GM19239 (cell line): ENCODE measurements at regions not wholly inside any gene's neighbourhood (a gene's known extent, or its start where the extent isn't known, plus 50 kb on each side); places are given as distances from the start of the nearest gene placed in this dataset.

Source experiments
- DNase-seq: peaks from one replicate; pipeline ENCODE4 v3.0.0; 2011; ENCODE audit warnings: low spot score; ENCODE audit not compliant: insufficient read length
- FAIRE-seq: peaks from 2 replicates; lab custom pipeline; 2011; peaks lifted over from hg19 to GRCh38; lab: Jason Lieb, UNC

DNA sequence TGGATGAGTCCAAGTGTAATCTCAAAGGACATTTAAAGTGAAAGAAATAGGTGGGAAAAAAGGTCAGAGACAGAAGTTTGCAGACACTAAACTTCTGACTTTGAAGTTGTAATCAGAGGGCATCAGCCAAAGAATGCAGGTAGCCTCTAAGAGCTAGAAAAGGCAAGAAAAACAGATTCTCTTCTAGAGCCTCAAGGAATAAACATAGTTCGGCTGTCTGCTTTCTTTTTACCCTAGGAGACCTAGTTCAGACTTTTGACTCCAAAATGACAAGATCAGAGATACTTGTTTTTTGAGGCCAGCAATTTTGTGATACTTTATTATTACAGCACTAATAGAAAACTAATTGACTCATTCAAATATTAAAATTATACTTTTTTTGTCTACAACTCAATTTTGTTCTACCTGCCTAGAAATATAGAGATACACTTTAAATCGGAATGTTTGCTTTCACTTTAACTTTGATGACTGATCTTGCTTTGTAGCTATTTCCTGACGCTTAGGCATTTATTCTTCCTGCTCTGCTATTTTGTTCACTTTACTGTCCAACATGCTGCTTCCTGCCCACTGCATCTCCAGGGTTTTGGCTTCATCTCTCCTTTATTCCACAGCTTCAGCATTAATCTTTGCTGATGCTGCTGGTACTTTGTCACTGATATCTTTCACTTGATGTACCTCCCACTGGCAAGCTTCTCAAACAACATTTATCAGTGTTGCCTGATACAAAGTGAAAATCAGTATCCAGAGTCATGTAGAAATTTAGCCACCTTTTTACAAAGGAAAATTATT is 272.5 kb downstream of the DSEL start:
- FAIRE-seq (no peak), DNase-seq (no peak)

DNA sequence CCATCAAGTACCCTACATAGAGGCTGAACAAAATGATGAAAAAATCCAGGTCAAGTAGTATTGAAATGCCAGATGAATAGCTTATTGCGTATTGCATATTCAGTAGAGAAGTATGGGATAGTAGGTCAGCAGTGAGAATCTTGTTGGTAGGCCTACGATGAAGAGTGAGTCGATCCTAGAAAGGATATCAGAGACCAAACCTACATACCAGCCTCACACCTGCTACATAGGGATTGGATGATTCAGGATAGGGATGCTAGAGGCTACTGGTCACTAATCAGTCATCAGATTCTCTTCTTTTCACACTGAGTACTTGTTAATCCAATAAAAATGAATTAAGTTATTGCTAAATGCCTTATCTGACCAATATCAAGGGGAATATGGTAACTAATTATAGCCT is 274.5 kb downstream of the DSEL start:
- FAIRE-seq = no peak
- DNase-seq = no peak

DNA sequence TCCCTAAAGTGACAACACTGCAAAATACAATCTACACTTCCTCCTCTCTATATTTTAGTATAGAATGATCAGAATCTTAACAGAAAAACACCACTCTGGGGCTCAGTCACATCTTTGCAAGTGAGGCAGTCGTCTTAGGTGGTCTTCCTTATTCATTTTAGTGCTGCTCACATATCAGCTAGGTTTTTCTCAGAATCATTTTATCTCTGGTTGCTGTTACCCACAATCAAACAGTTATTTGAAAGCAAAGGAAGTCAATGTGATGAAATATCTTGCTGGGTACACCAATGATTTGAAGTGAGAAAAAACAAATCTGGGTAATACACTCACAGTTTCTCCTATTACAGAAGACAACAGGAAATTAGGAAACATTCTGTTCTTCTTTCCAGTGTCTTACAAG is 275.2 kb downstream of the DSEL start:
- DNase-seq = no peak
- no peak for FAIRE-seq

DNA sequence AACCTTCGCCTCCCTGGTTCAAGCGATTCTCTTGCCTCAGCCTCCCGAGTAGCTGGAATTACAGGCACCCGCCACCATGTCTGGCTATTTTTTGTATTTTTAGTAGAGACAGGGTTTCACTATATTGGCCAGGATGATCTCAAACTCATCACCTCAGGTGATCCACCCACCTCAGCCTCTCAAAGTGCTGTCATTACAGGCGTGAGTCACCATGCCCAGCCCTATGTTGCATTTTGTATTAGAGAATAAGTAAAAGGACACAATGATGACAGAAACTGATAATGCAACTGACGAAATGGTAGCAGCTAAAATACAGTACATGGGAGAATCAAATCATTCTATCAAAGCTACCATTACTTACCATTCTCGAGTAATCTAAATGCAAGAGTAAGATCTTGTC is 276.7 kb downstream of the DSEL start:
- DNase-seq (no peak), FAIRE-seq (no peak)

DNA sequence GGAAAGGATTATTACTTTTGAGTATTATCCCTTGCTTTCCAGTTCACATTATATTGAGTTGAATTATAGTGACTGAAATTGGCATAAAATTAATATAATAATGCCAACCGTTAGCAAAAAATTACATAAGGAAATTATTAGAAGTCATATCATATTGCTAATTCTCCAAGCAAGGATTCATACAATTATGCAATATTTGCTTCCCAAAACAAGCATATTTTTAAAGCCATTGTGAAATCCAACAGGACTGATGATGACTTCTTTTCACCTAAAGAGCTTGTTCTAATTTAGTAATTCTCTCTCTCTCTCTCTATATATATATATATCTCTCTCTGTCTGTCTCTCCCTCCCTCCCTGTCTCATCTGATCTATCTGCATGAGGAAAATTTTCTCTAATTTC is 283.5 kb downstream of the DSEL start:
- FAIRE-seq (no peak), DNase-seq (no peak)

DNA sequence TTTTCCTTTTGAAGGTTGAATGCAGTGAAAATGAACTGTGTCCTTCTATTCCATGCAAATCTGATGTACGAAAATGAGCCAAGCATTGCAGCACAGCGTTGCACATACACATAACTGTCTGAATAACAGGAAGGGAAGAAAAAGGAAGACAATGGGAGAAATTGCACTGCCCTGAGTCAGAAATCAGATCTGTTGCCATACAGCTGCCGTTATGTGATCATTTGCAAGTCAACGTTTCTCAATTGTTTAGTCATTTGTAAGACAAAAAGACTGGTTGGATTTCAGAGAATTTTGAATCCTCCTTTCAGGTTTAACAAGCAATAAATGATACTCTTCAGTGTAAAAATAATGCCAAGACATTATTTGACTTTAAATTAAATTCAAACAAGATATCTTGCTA is 284.1 kb downstream of the DSEL start:
- DNase-seq (no peak), FAIRE-seq (no peak)

DNA sequence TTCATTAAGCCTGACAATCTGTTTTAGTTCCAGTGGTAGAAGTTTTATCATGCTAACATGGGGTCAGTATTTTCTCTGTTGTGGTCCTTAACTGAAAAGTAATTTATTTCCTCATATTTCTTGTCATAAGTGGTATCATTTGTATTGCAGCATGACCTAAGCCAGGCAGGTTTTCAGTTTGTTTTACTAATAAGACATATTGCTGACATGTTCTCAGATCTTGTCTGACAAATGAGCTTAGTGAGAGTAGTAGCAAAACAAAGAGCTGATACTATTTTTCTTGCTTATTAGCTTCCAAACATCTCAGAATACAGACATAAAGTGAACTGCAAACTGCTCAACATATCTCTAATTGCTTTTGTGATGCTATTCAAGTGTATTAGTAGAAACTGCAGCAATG is 293.6 kb downstream of the DSEL start:
- DNase-seq (no peak), FAIRE-seq (no peak)

DNA sequence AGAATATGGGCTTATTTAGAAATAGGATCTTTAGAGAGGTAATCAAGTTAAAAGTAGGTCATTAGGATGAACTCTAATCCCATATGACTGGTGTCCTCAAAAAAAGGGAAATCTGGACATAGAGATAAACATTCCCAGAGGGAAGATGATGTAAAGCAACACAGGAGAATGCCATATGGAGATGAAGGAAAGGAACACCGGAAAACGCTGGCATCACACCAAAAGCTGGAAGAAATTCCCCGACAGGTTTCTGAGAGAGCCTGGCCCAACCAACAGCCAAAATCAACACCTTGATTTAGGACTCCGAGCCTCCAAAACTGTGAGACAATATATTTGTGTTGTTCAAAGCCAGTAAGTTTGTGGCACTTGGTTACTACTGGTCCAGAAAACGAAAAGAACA is 296.7 kb downstream of the DSEL start:
- FAIRE-seq (no peak), DNase-seq (no peak)

DNA sequence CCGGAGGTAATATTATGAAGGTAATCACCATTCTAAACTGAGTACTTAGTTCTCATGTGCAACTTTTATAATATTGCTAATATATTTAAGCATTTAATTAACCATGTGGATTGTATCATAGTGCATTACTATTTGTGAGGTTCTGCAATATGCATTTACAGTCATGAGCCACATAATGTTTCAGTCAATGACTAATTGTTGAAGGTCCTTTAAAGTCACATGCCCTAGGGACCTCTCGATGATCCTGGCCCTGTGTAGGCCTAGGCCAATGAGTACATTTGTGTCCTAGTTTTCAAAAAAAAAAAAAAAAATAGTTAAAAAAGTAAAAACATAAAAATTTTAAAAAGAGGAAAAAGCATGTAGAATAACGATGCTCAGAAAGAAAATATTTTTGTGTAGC is 298.0 kb downstream of the DSEL start:
- FAIRE-seq = no peak

DNA sequence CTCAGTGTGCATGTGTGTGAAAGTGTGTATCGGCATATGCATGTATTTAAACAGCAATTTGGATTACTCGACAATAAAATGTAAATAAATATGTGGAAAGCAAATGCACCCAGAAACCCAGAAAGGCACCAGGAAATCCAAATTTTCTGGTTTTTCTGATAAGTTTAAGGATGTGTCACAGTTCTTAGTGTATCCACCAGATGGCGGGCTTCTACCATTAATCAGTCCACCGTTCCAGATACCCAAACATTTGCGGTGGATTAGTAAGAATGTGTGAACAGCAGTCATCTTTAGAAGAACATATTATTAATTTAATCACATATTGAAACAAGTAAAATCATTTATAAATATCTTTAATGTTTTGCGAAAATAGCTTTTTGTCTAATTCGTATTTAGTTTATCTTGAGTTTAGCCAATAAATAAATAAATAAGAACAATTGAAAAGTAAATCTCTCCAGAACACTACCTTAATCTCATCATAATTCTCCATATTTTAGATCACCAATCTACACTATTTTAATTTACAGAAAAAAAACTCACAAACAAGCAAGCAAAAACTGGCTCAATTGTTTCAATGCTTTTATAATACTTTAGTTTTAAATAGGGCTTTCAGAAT is 298.9 kb downstream of the DSEL start:
- DNase-seq = peak; percentile 25
- FAIRE-seq = peak; percentile 92

More for the DNA sequence above, 298.0 kb downstream of the DSEL start:
- no peak for DNase-seq

DNA sequence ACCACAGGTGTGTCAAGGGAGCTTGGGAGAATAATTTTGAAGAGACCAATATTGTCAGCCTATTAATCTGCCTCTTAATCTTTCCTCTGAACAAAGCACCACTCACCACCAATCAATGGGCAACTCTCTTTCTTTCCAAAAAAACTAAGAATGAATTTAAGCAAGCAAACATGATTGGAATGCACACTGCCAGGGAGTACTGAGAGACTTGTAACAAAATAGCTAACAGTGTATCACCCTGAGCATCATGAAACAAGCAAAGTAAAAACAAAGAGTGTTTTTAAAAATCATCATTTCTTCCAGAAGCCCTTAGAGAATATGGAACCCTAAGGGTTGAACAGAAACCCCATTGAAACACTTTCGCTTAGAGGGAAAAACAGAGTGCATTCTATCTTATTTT is 299.7 kb downstream of the DSEL start:
- no peak for FAIRE-seq

DNA sequence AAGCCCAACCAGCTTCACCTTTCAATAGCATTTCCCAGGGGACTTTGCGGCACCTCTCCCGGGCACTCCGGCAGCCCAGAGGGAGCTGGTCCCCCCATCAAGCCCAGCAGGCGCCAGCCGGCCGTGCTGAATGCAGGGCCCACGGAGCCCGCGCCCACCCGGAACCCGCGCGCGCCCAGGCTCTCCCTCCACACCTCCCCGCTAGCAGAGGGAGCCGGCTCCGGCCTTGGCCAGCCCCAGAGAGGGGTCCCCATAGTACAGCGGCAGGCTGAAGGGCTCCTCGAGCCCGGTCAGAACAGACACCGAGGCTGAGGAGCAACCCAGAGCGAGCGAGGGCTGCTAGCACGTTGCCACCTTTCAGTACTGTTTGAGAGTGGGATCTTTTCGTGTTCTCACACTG is 300.8 kb downstream of the DSEL start:
- FAIRE-seq (no peak), DNase-seq (no peak)

More for the DNA sequence above, 299.7 kb downstream of the DSEL start:
- no peak for DNase-seq

DNA sequence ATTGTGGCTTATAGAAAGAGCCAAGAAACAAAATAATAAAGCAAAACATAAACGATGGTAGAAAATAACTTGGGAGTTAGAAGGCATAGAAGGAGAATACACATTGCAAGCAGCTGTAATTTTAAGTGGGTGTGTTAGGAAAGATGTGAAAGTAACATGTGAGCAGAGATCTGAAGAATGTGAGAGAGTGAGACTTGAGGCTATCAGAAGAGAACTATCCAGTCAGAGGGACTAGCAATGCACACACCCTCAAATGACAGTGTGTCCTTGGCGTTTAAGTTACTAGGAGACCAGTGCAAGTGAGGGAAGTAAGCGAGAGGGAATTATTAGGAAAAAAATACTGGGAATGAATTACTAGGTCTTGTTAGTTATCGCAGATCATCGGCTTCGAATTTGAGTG is 304.9 kb downstream of the DSEL start:
- FAIRE-seq (no peak), DNase-seq (no peak)

DNA sequence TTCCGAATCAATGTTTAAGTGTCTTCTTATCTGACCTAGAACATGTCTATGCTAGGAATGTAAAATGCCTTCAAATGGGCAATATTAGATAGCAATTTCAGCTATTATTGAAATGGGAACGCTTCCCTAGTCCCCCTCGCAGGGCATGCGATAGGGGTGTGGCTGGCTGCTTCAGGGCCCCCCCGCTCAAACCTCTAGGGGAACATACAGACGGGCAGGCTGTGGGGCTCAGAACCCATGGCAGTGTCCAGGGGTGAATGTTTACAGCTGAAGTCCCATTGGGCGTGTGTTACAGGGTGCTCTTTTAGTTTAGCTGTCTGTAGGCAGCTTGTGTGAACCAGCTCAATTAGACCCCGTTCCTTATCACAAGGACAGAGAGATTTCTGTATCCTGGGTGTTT is 315.9 kb downstream of the DSEL start:
- FAIRE-seq (no peak), DNase-seq (no peak)

DNA sequence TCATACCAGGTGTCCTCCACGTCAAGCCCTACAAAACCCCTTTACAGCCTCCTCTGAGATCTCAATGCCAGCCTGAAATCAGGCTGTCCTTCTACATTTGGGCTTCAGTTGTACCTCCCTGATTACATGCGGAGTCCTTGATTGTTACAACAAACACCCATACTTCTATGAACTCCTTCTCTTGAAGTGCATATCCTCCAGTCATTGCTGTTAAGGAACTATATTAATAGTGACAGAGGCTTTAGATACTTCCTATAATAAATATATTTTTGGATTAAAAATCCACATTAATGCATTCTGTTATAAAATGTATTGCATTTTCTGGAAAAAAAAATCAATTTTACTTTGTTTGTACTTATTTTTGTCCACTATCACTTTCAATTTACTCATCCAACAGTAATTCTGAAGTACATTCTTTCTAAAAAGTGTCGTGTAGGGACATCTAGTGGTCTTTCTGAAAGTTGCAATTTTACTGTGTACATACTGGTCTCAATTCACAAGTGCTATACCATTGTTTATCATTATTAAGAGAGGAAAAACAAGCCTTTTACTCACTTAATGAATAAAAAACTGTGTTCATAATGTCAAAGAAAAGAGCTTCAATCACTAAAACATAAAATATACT is 316.4 kb downstream of the DSEL start:
- FAIRE-seq = peak; percentile 21
- no peak for DNase-seq

DNA sequence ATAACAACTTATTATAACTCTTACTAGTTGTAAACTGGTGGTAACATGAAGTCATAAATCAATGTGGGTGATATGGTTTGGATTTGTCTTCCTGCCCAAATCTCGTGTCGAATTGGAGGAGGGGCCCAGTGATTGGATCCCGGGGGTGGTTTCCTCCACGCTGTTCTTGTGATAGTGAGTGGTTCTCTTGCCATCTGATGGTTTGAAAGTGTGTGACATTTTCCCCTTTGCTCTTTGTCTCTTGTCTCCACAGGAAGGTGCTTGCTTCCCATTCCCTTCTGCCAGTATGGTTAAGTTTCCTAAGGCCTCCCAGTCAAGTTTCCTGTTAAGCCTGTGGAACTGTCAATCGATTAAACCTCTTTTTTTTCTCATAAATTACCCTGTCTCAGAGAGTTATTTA is 321.6 kb downstream of the DSEL start:
- no peak for DNase-seq

DNA sequence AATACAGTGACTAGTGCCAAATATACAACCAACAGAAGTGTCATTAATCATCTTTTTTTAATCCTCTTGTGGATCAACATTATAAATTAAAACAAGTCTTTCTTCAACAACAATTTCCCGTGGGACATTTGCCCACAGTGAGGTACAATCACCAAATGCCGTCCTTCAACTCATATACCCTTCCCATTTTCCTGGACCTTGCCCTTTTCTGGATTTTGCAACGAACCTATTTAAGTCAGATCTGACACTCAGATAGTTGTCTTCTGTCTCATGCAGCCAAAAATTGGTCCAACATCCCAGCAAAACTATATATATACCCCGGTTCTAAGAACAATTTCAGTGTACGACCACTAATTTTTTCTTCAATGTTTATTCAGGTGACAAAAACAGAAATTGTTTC is 324.0 kb downstream of the DSEL start:
- FAIRE-seq (no peak), DNase-seq (no peak)

More for the DNA sequence above, 321.6 kb downstream of the DSEL start:
- FAIRE-seq = no peak

DNA sequence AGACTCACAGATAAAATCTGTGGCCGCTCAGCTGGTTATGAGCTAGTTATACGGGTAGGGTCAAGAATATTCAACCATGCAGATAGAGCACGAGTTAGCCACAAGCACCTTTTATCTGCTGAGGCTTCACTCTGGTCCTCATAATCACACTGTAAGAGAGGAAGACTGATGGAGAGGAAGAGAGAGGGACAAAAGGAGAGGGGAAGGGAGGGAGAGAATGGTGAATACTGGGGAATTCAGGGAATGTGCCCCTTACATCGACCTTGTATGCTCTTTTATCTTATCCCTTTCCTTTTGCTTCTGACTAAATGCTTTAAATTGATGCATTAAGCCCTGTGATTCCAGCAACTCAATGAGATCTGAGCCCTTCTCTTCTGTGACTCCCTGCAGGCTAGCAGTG is 333.1 kb downstream of the DSEL start:
- FAIRE-seq = no peak
- no peak for DNase-seq

DNA sequence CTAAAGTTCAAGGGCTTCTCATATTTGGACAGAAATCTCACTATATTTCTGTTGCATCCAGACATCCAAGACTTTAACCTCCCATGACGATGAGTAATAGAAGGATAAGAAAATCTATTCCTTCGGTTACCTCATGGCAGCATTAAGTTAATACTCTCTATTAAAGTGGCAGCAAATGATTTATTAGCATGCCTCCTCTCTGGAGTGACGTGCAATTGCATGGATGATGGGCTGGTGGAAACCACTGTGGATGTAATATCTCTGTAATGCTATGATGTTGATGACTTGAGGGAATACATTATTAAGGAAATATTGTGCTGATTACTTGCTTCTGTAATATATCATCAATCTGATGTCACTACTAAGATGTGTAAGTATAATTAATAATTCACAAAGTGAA is 336.8 kb downstream of the DSEL start:
- FAIRE-seq = no peak

DNA sequence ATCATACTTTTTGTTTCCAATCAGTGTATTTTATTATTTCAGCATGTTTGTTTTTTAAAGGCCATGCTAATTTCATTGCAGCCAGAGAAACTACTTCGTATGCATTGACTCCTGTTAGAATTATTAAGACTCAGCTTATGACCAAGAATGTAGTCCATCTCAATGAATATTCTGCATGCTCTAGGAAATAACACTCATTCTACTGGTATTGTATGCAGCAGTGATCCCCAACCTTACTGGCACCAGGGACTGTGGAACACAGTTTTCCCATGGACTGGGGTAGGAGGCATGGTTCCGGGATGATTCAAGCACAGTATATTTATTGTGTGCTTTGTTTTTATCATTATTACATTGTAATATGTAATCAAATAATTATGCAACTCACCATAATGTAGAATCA is 356.9 kb downstream of the DSEL start:
- FAIRE-seq (no peak), DNase-seq (no peak)

More for the DNA sequence above, 336.8 kb downstream of the DSEL start:
- no peak for DNase-seq

DNA sequence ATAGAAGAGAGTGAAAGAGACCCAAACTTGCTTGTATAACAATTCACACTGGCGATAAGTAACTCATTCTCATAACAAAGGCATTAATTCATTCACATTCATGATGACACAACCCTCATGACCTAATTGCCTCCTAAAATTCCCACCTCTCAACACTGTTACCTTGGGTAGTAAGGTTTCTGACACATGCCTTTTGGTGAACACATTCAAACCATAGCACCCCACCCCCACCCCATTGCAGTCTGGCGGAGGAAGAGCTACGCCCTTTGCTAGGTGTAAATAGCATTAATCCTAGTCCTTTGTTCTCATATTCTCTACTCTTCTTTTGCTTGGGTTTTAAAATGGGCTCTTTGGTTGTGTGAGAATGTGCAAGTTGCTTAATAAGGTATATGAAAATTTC is 361.5 kb downstream of the DSEL start:
- no peak for FAIRE-seq
- no peak for DNase-seq

DNA sequence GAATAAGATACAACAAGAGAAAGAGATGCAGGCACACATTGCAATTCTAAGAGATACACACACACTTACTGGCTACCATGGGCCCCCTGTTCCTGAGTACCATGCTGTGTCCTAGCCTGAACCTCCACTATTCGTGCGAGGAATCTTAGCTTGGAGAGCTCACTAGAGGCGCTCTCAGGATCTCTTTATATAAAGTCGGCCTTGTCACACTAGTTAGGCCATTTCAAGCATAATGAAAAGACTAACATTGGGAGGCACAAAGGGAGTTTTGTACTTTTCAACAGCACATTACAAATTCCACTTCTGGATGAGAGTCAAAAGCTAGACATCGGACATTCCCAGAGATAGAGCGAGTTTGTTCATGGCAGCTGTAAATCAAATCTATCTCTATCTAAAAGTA is 365.2 kb downstream of the DSEL start:
- FAIRE-seq = no peak
- no peak for DNase-seq
